CD1c-positive myeloid dendritic cell (primary cell): ENCODE measurements at regions not wholly inside any gene's neighbourhood (a gene's known extent, or its start where the extent isn't known, plus 50 kb on each side); places are given as distances from the start of the nearest gene placed in this dataset.

Source experiments
- DNase-seq: peaks from one replicate; pipeline ENCODE4 v3.0.0-alpha.2; 2016; ENCODE audit errors: extremely low spot score

DNA sequence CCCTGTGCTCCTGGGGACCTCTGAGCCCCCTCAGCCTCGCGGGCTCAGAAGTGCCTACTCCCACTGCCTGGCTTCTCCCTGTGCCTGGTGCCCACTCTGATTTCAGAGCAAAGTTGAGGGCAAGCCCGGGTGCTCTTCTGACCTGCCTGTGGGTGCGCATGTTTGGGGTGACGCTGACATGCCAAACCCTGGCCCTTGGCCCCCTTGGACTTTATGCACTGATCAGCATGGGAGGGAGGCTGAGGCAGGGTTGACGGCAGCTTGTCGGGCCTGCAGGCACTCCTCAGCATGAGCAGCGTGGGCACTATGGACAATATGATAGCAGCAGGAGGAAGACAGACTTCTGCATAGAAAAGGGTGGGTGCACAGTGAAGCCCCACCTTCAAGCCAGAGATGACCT lies 279.3 kb upstream of the KLF12 start:
- no peak for DNase-seq

- no peak for DNase-seq
Observed at GRCh38 chr13:74409551-74409950, 275.3 kb upstream of the KLF12 start.

DNA sequence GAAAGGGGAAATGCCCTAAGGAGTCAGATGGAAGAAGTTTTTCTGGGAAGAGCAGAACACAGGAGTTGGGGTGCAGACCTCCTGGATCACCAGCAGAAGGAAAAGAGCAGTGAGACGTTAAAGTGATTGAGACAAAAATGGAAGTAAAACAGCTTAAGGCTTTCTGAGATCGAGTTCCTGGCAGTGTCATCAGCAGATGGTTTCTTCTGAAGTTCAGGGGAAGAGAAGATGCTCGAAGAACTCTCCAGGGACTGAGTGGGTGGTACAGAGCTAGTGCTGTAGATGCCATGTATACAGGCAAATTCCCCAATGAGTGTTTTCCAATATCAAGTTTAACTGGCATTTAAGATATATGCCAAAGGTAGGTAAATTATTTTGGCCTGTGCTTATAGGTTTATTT lies 272.2 kb upstream of the KLF12 start:
- no peak for DNase-seq

GRCh38 chr13:74398599-74398998 lies 264.4 kb upstream of the KLF12 start:
- DNase-seq, result no peak

GRCh38 chr13:74389056-74389455 lies 254.9 kb upstream of the KLF12 start:
- no peak for DNase-seq

GRCh38 chr13:74388626-74389025 lies 254.4 kb upstream of the KLF12 start:
- no peak for DNase-seq

GRCh38 chr13:74372511-74372910 lies 238.3 kb upstream of the KLF12 start:
- no peak for DNase-seq

DNA sequence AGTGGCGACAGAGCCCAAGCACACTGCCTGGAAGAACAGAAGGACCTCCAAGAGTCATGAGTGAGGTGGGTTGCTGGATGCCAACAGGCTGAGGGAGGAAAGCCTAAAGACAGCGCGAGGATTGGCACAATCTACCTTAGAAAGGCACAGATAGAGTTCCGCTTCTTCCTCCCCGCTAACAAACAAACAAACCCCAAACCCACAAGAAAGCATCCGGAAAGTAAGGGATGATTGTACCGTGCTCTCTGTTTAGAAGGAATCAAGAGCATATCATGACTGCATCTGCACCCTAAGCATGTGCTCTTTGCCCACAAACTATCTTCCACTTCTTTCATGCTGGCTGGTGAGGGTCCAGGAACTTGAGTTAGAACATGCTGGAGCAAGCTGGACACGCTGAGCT lies 233.0 kb upstream of the KLF12 start:
- DNase-seq, result no peak

DNA sequence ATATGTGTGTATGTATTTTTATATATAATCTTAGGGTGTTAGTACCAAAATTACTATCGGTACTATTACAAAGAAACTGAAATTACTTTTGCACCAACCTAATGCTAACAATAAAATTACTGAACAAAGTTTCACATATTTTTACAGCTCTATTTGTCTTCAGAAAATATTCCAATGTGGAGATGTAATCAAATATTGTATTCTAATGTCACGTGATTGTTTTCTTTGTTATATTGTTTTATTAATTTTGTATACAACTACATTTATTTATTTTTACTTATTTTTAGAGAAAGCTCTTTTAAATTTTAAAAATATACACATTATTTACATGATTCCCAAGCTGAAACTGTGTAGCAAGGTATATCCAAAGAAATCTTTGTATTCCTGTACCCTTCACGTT lies 227.1 kb upstream of the KLF12 start:
- DNase-seq, result no peak

- no peak for DNase-seq
Observed at GRCh38 chr13:74346960-74347359, 212.8 kb upstream of the KLF12 start.

DNA sequence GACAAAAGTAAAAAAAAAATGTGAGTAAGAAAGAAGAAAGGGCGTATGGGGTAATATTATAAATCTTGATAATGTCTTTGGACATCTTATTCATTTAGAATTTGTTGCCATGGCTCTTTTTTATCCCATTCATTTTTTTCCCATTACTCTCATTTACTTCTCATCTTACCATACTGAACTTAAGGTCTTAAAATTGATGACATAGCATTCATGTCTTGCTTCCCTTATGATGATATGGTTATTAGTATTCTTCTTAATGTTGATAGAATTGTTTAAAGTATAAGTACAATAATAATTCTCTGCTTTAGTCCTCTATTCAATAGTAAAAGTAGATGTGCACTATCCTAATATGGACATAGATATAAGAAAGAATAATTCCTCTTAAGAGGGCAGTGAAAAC lies 204.1 kb upstream of the KLF12 start:
- DNase-seq, result no peak

- DNase-seq, result no peak
Observed at GRCh38 chr13:74336546-74336945, 202.3 kb upstream of the KLF12 start.

DNA sequence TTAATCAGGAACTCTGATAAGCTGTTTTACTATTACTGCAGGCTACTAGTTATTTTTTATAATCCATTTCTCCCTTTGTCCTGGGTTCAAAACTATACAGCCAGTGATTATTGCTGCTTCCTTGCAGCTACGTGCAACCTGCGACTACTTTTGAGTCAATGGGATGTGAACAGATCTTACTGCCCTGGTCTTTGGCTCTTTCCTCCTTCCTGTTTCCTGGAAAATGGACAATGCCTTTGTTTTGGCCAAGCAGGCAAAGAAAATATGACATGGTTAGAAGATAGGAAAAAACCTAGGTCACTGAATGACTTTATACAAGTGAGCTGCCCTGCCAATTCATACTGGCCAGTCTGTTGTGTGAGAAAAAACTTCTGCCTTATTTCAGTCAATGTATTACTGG lies 201.2 kb upstream of the KLF12 start:
- no peak for DNase-seq

GRCh38 chr13:74329962-74330361 lies 195.8 kb upstream of the KLF12 start:
- DNase-seq, result no peak

DNA sequence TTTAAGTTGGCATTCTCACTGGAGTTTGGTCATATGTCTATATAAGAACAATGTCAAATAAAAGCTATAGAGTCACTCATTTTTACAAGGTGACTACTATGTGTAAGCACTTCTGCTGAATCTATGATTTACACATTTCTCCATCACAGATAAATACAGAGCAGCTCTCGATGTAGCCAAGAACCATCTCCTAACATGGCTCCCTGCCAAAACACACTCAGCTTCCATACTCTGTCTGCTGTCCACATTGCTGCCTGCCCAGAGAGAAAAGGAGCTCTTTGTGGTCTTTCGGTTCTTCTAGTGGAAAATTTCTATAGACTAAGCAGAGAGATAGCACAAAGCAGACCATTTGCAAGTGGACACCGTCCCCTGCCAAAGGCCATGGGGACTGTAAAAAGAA lies 190.9 kb upstream of the KLF12 start:
- DNase-seq, result no peak

DNA sequence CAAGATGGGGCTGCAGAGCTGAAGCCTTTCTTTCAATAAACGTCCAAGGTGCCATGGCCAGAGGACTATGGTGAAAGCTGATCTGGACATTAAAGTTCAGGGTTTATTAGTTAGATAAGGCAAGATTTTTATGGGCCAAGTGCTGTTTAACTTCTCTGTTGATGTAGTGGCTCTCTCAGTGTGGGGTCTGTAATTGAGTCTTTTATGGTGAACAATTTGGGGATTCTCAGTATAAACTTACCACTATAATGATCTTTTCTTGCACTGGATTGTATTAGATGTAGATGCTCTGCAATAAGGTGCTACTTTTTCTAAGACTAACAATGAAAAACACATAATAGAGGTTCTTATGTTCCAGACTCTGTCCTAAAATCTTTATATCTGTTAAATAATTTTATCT lies 190.1 kb upstream of the KLF12 start:
- DNase-seq, result no peak

- DNase-seq, result no peak
Observed at GRCh38 chr13:74322562-74322961, 188.4 kb upstream of the KLF12 start.

GRCh38 chr13:74320282-74320681 lies 186.1 kb upstream of the KLF12 start:
- no peak for DNase-seq

DNA sequence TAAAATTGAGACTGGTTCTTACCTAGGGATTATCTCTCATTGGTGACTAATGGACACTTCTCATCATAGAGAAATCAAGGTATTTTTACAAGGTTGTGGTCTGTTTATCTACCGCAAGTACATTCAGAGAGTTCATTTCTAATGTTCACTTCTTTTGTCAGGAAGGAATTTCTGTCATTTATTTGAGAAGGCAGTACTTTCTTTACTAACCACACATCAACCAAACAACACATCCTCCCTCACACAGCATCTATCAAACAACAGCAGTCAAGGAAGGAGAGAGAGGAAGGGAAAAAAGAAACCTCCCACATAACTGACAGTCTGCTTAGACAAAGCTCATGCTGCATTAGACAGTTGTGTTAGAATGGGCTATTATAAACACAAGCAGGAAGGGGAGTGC lies 182.3 kb upstream of the KLF12 start:
- DNase-seq, result no peak

DNA sequence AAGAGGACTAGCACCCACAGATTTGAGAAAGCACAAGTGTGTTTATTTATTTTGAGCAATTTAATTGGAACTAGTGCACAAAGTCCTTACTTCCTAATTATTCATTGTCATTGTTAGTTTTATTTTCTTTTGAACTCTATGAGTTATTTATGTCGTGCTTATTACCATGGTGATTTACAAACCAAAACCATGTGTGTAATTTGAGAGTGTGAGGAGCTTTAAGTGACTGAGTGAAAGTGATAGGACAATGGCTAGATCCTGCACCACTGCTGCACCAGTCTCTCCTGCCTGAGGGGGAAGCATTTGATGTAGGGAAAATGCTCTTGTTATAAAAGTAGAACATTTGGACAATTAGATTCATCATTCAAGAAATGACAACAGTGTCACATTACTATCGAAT lies 172.3 kb upstream of the KLF12 start:
- no peak for DNase-seq

GRCh38 chr13:74305876-74306275 lies 171.7 kb upstream of the KLF12 start:
- no peak for DNase-seq

- DNase-seq, result no peak
Observed at GRCh38 chr13:74301258-74301935, 167.2 kb upstream of the KLF12 start.

DNA sequence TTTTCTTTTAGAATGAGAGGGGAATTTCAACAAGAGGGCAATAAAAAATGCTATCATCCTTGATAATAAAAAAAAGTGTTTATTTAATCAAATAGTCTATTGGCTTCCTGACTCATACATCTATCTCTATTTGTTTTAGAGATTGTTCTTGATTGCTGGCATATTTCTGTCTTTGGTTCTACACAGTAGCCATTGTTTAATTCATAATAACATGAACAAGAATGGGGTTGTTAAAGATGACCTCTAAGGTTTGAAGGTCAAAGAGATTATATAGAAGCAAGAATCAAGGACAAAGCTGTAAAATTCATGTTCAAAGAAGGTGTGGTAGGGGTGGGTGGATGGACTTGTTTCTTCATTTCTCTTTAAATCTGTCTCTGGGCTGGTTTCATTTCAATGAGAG lies 166.0 kb upstream of the KLF12 start:
- no peak for DNase-seq

- peak; percentile 73 for DNase-seq
Observed at GRCh38 chr13:74299721-74300120, 165.5 kb upstream of the KLF12 start.
